ENCODE measurements at regions not wholly inside any gene's neighbourhood (a gene's known extent, or its start where the extent isn't known, plus 50 kb on each side); places are given as distances from the start of the nearest gene placed in this dataset.

DNA sequence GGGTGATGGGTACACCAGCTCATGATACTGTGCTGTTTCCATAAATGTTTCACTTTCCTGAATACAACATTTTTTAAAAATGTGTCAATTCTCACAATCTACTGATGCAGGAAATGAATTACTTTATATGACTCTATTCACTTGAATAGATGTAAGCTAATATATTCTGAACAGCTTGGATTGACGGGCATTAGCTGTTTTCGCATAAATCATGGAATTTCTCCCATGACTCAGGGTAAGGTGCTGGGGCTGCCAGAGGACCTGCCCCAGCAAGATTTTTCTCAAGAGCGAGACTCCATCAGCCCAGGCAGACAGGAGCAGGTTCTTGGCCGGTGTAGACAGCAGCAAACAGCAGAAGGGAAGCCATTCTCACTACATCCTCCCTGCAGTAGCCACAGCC, 107.1 kb downstream of the PFKFB3 start:
- TF ChIP-seq, protein P1, sequence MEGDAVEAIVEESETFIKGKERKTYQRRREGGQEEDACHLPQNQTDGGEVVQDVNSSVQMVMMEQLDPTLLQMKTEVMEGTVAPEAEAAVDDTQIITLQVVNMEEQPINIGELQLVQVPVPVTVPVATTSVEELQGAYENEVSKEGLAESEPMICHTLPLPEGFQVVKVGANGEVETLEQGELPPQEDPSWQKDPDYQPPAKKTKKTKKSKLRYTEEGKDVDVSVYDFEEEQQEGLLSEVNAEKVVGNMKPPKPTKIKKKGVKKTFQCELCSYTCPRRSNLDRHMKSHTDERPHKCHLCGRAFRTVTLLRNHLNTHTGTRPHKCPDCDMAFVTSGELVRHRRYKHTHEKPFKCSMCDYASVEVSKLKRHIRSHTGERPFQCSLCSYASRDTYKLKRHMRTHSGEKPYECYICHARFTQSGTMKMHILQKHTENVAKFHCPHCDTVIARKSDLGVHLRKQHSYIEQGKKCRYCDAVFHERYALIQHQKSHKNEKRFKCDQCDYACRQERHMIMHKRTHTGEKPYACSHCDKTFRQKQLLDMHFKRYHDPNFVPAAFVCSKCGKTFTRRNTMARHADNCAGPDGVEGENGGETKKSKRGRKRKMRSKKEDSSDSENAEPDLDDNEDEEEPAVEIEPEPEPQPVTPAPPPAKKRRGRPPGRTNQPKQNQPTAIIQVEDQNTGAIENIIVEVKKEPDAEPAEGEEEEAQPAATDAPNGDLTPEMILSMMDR (tag by site-specific recombination; IDR thresholded peaks at IDR 0.05), result no peak
- no peak for TF ChIP-seq BCL11A (tag by site-specific recombination; IDR thresholded peaks at IDR 0.05; ENCODE audit: low read depth)
- no peak for TF ChIP-seq HOXA7 (CRISPR knock-in tag; IDR thresholded peaks at IDR 0.05; ENCODE audit: borderline replicate concordance)
- TF ChIP-seq ZNF23 (tag by site-specific recombination; IDR thresholded peaks at IDR 0.05; ENCODE audit: borderline replicate concordance), result no peak
- TF ChIP-seq ZNF202 (tag by site-specific recombination; IDR thresholded peaks at IDR 0.05; ENCODE audit: borderline replicate concordance), result no peak
- TF ChIP-seq, protein P2, sequence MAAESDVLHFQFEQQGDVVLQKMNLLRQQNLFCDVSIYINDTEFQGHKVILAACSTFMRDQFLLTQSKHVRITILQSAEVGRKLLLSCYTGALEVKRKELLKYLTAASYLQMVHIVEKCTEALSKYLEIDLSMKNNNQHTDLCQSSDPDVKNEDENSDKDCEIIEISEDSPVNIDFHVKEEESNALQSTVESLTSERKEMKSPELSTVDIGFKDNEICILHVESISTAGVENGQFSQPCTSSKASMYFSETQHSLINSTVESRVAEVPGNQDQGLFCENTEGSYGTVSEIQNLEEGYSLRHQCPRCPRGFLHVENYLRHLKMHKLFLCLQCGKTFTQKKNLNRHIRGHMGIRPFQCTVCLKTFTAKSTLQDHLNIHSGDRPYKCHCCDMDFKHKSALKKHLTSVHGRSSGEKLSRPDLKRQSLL (tag by site-specific recombination; IDR thresholded peaks at IDR 0.05), result no peak
- TF ChIP-seq, protein P3, sequence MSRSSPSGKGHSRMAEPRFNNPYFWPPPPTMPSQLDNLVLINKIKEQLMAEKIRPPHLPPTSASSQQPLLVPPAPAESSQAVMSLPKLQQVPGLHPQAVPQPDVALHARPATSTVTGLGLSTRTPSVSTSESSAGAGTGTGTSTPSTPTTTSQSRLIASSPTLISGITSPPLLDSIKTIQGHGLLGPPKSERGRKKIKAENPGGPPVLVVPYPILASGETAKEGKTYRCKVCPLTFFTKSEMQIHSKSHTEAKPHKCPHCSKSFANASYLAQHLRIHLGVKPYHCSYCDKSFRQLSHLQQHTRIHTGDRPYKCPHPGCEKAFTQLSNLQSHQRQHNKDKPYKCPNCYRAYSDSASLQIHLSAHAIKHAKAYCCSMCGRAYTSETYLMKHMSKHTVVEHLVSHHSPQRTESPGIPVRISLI (tag by site-specific recombination; IDR thresholded peaks at IDR 0.05), result no peak
- no peak for TF ChIP-seq ZNF133 (tag by site-specific recombination; IDR thresholded peaks at IDR 0.05)
- TF ChIP-seq, protein P4, sequence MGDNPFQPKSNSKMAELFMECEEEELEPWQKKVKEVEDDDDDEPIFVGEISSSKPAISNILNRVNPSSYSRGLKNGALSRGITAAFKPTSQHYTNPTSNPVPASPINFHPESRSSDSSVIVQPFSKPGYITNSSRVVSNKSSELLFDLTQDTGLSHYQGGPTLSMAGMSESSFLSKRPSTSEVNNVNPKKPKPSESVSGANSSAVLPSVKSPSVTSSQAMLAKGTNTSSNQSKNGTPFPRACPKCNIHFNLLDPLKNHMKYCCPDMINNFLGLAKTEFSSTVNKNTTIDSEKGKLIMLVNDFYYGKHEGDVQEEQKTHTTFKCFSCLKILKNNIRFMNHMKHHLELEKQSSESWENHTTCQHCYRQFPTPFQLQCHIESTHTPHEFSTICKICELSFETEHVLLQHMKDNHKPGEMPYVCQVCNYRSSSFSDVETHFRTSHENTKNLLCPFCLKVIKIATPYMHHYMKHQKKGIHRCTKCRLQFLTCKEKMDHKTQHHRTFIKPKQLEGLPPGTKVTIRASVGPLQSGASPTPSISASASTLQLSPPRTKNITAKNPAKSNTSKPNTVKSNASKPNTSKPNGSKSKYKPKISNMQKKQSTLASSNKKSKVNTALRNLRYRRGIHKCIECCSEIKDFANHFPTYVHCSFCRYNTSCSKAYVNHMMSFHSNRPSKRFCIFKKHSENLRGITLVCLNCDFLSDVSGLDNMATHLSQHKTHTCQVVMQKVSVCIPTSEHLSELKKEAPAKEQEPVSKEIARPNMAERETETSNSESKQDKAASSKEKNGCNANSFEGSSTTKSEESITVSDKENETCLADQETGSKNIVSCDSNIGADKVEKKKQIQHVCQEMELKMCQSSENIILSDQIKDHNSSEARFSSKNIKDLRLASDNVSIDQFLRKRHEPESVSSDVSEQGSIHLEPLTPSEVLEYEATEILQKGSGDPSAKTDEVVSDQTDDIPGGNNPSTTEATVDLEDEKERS (tag by site-specific recombination; IDR thresholded peaks at IDR 0.05), result no peak
- TF ChIP-seq ZNF138 (tag by site-specific recombination; IDR thresholded peaks at IDR 0.05; ENCODE audit: borderline replicate concordance), result no peak
- TF ChIP-seq, protein P5, sequence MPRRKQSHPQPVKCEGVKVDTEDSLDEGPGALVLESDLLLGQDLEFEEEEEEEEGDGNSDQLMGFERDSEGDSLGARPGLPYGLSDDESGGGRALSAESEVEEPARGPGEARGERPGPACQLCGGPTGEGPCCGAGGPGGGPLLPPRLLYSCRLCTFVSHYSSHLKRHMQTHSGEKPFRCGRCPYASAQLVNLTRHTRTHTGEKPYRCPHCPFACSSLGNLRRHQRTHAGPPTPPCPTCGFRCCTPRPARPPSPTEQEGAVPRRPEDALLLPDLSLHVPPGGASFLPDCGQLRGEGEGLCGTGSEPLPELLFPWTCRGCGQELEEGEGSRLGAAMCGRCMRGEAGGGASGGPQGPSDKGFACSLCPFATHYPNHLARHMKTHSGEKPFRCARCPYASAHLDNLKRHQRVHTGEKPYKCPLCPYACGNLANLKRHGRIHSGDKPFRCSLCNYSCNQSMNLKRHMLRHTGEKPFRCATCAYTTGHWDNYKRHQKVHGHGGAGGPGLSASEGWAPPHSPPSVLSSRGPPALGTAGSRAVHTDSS (tag by site-specific recombination; IDR thresholded peaks at IDR 0.05), result no peak
- no peak for TF ChIP-seq ZFP37 (tag by site-specific recombination; IDR thresholded peaks at IDR 0.05)
- no peak for TF ChIP-seq ZNF311 (tag by site-specific recombination; IDR thresholded peaks at IDR 0.05; ENCODE audit: borderline replicate concordance)
- no peak for TF ChIP-seq ZNF121 (tag by site-specific recombination; IDR thresholded peaks at IDR 0.05)

All from HEK293 (cell line).